Liver (tissue), 8 donors: ENCODE measurements at regions not wholly inside any gene's neighbourhood (a gene's known extent, or its start where the extent isn't known, plus 50 kb on each side); places are given as distances from the start of the nearest gene placed in this dataset.

Source experiments
- DNase-seq: peaks from one replicate; pipeline ENCODE4 v3.0.0-alpha.2; 2017; ENCODE audit warnings: low spot score
- H3K27ac ChIP-seq, 2 donors: one replicate each; pipeline ENCODE4 v1.7.0; 2013; ENCODE audit warnings: inconsistent platforms in 2 of 2, low read length in 2 of 2, control low read depth in 1 of 2, low read depth in 1 of 2, mild to moderate bottlenecking in 1 of 2
- H3K27me3 ChIP-seq, 4 donors: one replicate each; pipeline versions ENCODE4 v1.6.1 to v1.7.0; 2013; ENCODE audit warnings: low read length in 3 of 4, inconsistent platforms in 1 of 4, mild to moderate bottlenecking in 1 of 4, moderate library complexity in 1 of 4; ENCODE audit not compliant: control insufficient read depth in 4 of 4, insufficient read depth in 4 of 4
- H3K36me3 ChIP-seq, 4 donors: one replicate each; pipeline versions ENCODE4 v1.6.1 to v1.7.0; 2013; ENCODE audit warnings: low read length in 3 of 4, mild to moderate bottlenecking in 3 of 4, low read depth in 1 of 4, moderate library complexity in 1 of 4; ENCODE audit not compliant: control insufficient read depth in 4 of 4, insufficient read depth in 3 of 4
- H3K4me1 ChIP-seq, 4 donors: one replicate each; pipeline versions ENCODE4 v1.6.1 to v1.7.0; 2013; ENCODE audit warnings: low read length in 3 of 4, mild to moderate bottlenecking in 3 of 4, moderate library complexity in 1 of 4; ENCODE audit not compliant: control insufficient read depth in 4 of 4, insufficient read depth in 4 of 4
- H3K4me3 ChIP-seq, 3 donors: one replicate each; pipeline versions ENCODE4 v1.6.1 to v1.7.0; 2013; ENCODE audit warnings: low read length in 3 of 3, control low read depth in 1 of 3, low read depth in 1 of 3, mild to moderate bottlenecking in 1 of 3
- H3K9ac ChIP-seq, 2 donors: one replicate each; pipeline ENCODE4 v1.7.0; 2013; ENCODE audit warnings: low read length in 2 of 2, mild to moderate bottlenecking in 2 of 2, moderate library complexity in 2 of 2, control low read depth in 1 of 2, low read depth in 1 of 2
- H3K9me3 ChIP-seq, 4 donors: one replicate each; pipeline versions ENCODE4 v1.6.1 to v1.7.0; 2013; ENCODE audit warnings: low read length in 3 of 4; ENCODE audit not compliant: control insufficient read depth in 4 of 4
- EGR1 ChIP-seq, 2 donors: IDR thresholded peaks; 2 replicates each; pipeline ENCODE4 v1.6.1; 2016 to 2018; ENCODE audit warnings: antibody characterized with exemption in 2 of 2, low read depth in 2 of 2
- FOXA2 ChIP-seq: IDR thresholded peaks from 2 replicates; pipeline ENCODE4 v1.6.1; 2016; ENCODE audit warnings: antibody characterized with exemption
- GABPA ChIP-seq, 2 donors: IDR thresholded peaks in 1 of 2; conservative IDR thresholded peaks in 1 of 2; 2 replicates each; pipeline ENCODE4 v1.6.1; 2016; ENCODE audit warnings: antibody characterized with exemption in 2 of 2, mild to moderate bottlenecking in 1 of 2, moderate library complexity in 1 of 2
- HNF4G ChIP-seq: IDR thresholded peaks from 2 replicates; pipeline ENCODE4 v1.6.1; 2016; ENCODE audit warnings: antibody characterized with exemption
- JUND ChIP-seq, 2 donors: IDR thresholded peaks; 2 replicates each; pipeline ENCODE4 v1.6.1; 2016; ENCODE audit warnings: antibody characterized with exemption in 2 of 2
- NR2F2 ChIP-seq: IDR thresholded peaks from 2 replicates; pipeline ENCODE4 v1.6.1; 2016; ENCODE audit warnings: antibody characterized with exemption
- RAD21 ChIP-seq, 2 donors: IDR thresholded peaks; 2 replicates each; pipeline ENCODE4 v1.6.1; 2016; ENCODE audit warnings: antibody characterized with exemption in 2 of 2, mild to moderate bottlenecking in 2 of 2
- RXRA ChIP-seq, 2 donors: IDR thresholded peaks; 2 replicates each; pipeline ENCODE4 v1.6.1; 2017 to 2018; ENCODE audit warnings: antibody characterized with exemption in 2 of 2, mild to moderate bottlenecking in 1 of 2
- TAF1 ChIP-seq: conservative IDR thresholded peaks from 2 replicates; pipeline ENCODE4 v1.6.1; 2016; ENCODE audit warnings: antibody characterized with exemption, mild to moderate bottlenecking
- WGBS: extraction: QIAGEN DNeasy Blood & Tissue Kit; methylation state at CpG from one replicate; pipeline ENCODE4 v1.1.7; 2013; 5-methylcytosine and 5-hydroxymethylcytosine counted together
- TF ChIP-seq, protein P1 (sequence below): IDR thresholded peaks from 2 replicates; pipeline ENCODE4 v1.6.1; 2016; ENCODE audit warnings: antibody characterized with exemption
- TF ChIP-seq, protein P2 (sequence below): IDR thresholded peaks from 2 replicates; pipeline ENCODE4 v1.6.1; 2016; ENCODE audit warnings: antibody characterized with exemption
- TF ChIP-seq, protein P3 (sequence below): IDR thresholded peaks from 2 replicates; pipeline ENCODE4 v1.6.1; 2016; ENCODE audit warnings: antibody characterized with exemption, mild to moderate bottlenecking
- TF ChIP-seq, protein P4 (sequence below): IDR thresholded peaks from 2 replicates; pipeline ENCODE4 v1.6.1; 2016; ENCODE audit warnings: antibody characterized with exemption
- TF ChIP-seq, protein P5 (sequence below): fragments of 150-350 bp; IDR thresholded peaks from 2 replicates; pipeline ENCODE4 v1.5.1; 2017; ENCODE audit warnings: improper control_type of control experiment, low read depth, low read length; ENCODE audit not compliant: missing input control
- donor health status: healthy.
- donor health status: healthy.
- donor health status: healthy.
- donor health status: healthy.
- donor health status: healthy.

DNA sequence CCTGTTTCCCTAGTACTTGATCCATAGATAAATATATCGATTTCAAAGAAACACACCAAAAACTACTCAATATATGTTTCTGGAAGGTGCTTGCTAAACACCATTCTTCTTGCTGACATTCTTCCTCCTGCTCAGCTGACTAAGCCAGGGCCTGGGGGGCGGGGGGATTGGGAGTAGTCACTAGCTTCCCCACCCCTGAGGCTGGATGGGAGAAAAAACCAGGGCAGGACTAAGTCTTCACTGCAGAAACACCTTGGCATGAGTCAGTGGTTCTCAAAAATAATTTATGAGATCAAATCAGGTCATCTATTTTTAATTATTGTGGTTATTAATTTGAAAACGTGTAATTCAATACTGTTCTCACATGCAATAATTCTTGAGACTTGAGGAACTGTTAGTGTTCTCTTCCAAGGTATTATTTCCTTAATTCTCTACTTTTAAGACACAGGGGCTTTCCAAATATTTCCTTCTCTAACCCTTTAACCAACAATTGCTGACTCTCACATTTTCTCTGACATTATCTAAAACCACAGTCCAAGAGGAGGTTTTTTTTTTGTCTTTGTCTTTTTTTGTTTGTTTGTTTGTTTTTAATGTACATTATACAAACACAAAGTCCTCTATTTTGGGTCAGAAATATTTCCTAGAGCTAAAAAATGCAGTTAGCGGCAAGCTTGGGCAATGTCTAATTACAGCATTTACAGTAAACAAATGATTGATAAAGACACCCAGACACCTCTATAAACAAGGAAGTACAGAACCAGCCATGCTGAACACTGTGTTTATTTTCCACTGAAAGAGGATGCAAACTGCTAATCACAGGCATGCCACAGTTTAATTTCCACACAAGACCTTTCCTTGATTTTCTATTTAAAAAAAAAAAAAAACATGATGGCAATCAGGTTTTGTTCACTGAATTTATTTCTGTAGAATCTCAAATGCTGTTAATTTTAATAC lies 120.3 kb upstream of the USP9X start (continued):
- TF ChIP-seq, protein P1, sequence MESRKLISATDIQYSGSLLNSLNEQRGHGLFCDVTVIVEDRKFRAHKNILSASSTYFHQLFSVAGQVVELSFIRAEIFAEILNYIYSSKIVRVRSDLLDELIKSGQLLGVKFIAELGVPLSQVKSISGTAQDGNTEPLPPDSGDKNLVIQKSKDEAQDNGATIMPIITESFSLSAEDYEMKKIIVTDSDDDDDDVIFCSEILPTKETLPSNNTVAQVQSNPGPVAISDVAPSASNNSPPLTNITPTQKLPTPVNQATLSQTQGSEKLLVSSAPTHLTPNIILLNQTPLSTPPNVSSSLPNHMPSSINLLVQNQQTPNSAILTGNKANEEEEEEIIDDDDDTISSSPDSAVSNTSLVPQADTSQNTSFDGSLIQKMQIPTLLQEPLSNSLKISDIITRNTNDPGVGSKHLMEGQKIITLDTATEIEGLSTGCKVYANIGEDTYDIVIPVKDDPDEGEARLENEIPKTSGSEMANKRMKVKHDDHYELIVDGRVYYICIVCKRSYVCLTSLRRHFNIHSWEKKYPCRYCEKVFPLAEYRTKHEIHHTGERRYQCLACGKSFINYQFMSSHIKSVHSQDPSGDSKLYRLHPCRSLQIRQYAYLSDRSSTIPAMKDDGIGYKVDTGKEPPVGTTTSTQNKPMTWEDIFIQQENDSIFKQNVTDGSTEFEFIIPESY, result no peak
- TF ChIP-seq EGR1 (IDR thresholded peaks at IDR 0.05; ENCODE audit: low read depth in 2 of 2) (no peak), RAD21 (IDR thresholded peaks at IDR 0.05) (no peak), NR2F2 (no peak), JUND (IDR thresholded peaks at IDR 0.05) (no peak)
- TF ChIP-seq, protein P2, sequence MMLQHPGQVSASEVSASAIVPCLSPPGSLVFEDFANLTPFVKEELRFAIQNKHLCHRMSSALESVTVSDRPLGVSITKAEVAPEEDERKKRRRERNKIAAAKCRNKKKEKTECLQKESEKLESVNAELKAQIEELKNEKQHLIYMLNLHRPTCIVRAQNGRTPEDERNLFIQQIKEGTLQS, result no peak

DNA sequence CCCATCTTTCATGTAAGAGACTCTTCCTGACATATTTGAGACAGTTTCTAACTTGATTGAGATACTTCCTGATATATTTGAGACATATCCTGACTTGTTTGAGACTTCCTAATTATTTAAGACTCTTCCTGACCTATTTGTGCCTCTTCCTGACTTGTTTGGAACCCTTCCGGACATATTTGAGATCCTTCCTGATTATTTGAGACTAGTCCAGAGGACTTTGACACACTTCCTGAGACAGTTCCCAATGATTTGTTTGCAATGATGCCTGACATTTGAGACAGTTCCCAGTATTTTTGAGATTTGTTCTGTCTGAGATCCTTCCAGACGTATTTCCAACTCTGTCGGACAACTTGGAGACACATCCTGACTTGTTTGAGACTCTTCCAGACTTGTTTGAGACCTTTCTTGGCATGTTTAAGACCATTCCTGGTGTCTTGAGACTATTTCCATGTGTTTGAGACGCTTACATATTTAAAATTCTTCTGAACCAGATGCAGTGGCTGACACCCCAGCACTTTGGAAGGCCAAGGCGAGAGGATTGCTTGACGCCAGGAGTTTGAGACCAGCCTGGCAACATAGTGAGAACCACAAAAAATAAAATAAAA lies 118.9 kb upstream of the USP9X start:
- H3K27ac ChIP-seq, result peak overlapping the region in 1 of 2 donors; percentile 25
- no peak overlapping the region for H3K9ac ChIP-seq
- no peak for TF ChIP-seq HNF4G
- TF ChIP-seq, protein P3, sequence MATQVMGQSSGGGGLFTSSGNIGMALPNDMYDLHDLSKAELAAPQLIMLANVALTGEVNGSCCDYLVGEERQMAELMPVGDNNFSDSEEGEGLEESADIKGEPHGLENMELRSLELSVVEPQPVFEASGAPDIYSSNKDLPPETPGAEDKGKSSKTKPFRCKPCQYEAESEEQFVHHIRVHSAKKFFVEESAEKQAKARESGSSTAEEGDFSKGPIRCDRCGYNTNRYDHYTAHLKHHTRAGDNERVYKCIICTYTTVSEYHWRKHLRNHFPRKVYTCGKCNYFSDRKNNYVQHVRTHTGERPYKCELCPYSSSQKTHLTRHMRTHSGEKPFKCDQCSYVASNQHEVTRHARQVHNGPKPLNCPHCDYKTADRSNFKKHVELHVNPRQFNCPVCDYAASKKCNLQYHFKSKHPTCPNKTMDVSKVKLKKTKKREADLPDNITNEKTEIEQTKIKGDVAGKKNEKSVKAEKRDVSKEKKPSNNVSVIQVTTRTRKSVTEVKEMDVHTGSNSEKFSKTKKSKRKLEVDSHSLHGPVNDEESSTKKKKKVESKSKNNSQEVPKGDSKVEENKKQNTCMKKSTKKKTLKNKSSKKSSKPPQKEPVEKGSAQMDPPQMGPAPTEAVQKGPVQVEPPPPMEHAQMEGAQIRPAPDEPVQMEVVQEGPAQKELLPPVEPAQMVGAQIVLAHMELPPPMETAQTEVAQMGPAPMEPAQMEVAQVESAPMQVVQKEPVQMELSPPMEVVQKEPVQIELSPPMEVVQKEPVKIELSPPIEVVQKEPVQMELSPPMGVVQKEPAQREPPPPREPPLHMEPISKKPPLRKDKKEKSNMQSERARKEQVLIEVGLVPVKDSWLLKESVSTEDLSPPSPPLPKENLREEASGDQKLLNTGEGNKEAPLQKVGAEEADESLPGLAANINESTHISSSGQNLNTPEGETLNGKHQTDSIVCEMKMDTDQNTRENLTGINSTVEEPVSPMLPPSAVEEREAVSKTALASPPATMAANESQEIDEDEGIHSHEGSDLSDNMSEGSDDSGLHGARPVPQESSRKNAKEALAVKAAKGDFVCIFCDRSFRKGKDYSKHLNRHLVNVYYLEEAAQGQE, result no peak
- TF ChIP-seq RAD21 (IDR thresholded peaks at IDR 0.05), result no peak
- no peak for TF ChIP-seq TAF1
- no peak for TF ChIP-seq EGR1 (IDR thresholded peaks at IDR 0.05; ENCODE audit: low read depth in 2 of 2)
- TF ChIP-seq, protein P4, sequence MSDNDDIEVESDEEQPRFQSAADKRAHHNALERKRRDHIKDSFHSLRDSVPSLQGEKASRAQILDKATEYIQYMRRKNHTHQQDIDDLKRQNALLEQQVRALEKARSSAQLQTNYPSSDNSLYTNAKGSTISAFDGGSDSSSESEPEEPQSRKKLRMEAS, result no peak
- TF ChIP-seq, protein P5, sequence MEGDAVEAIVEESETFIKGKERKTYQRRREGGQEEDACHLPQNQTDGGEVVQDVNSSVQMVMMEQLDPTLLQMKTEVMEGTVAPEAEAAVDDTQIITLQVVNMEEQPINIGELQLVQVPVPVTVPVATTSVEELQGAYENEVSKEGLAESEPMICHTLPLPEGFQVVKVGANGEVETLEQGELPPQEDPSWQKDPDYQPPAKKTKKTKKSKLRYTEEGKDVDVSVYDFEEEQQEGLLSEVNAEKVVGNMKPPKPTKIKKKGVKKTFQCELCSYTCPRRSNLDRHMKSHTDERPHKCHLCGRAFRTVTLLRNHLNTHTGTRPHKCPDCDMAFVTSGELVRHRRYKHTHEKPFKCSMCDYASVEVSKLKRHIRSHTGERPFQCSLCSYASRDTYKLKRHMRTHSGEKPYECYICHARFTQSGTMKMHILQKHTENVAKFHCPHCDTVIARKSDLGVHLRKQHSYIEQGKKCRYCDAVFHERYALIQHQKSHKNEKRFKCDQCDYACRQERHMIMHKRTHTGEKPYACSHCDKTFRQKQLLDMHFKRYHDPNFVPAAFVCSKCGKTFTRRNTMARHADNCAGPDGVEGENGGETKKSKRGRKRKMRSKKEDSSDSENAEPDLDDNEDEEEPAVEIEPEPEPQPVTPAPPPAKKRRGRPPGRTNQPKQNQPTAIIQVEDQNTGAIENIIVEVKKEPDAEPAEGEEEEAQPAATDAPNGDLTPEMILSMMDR, result no peak
- TF ChIP-seq, protein P1, result no peak
- no peak for TF ChIP-seq FOXA2
- no peak for TF ChIP-seq GABPA (IDR thresholded peaks at IDR 0.05 in 1 of 2, conservative IDR thresholded peaks at IDR 0.05 in 1 of 2)
- no peak for TF ChIP-seq RXRA (IDR thresholded peaks at IDR 0.05)
- no peak for TF ChIP-seq JUND (IDR thresholded peaks at IDR 0.05)
- TF ChIP-seq, protein P2, result no peak
- no peaks in the 10 kb centered on the region for H3K9me3 ChIP-seq
- no peaks in the 10 kb centered on the region for H3K27me3 ChIP-seq
- no peak for DNase-seq
- no peak overlapping the region for H3K4me3 ChIP-seq
- H3K36me3 ChIP-seq, result no peaks in the 10 kb centered on the region
- peaks cover 3 to 7% (median 3%) of the 10 kb centered on the region in 4 donors for H3K4me1 ChIP-seq
- WGBS, result 52% methylated on average over 6 of the region's 6 CpGs
